B cell (primary cell): ENCODE measurements at regions not wholly inside any gene's neighbourhood (a gene's known extent, or its start where the extent isn't known, plus 50 kb on each side); places are given as distances from the start of the nearest gene placed in this dataset.

Experiments used
- ATAC-seq: fragments of 200-7000 bp; cut with Tn5 transposase; one replicate; pipeline ENCODE4 v1.10.0; 2021; ENCODE audit warnings: low read depth, mild to moderate bottlenecking, moderate number of reproducible peaks, moderate library complexity
- CTCF ChIA-PET: fragments of 350-600 bp; sonication (Branson Sonifier 250); formaldehyde crosslinking; loops from one replicate; lab custom pipeline; 2021; ENCODE audit warnings: antibody characterized with exemption, inconsistent platforms; lab: Charles Lee
- POLR2A ChIA-PET: fragments of 350-600 bp; sonication (Branson Sonifier 250); formaldehyde crosslinking; loops from one replicate; lab custom pipeline; 2021; ENCODE audit warnings: antibody characterized with exemption; lab: Charles Lee
- DNase-seq: peaks from one replicate; pipeline ENCODE4 v3.0.0; 2013
- H2AFZ ChIP-seq: 2 replicates; pipeline ENCODE4 v1.6.1; 2012; ENCODE audit warnings: mild to moderate bottlenecking, low read depth, low read length; ENCODE audit not compliant: insufficient read depth, poor library complexity, severe bottlenecking
- H3K27ac ChIP-seq, 2 donors: 1 replicate in 1 of 2; 2 replicates in 1 of 2; pipeline ENCODE4 v1.5.1; 2012 to 2013; ENCODE audit warnings: low read length in 2 of 2, mild to moderate bottlenecking in 2 of 2, moderate library complexity in 1 of 2
- H3K27me3 ChIP-seq, 4 experiments: fragments of 200-600 bp in 1 of 4; sonication (generic) in 1 of 4; replicated peaks in 1 of 4; 1 replicate in 2 of 4; 2 replicates in 2 of 4; pipeline versions ENCODE4 v1.6.1 to v1.7.0; 2013 to 2016; ENCODE audit warnings: low read length in 3 of 4, mild to moderate bottlenecking in 2 of 4, mixed read lengths in 1 of 4, moderate library complexity in 1 of 4; ENCODE audit not compliant: insufficient read depth in 4 of 4, control insufficient read depth in 3 of 4; ENCODE audit errors: control extremely low read depth in 1 of 4
- H3K36me3 ChIP-seq, 2 experiments: replicated peaks in 1 of 2; 1 replicate in 1 of 2; 2 replicates in 1 of 2; pipeline versions ENCODE4 v1.6.1 to v1.7.1; 2013; ENCODE audit warnings: low read length in 1 of 2; ENCODE audit not compliant: insufficient read depth in 2 of 2, control insufficient read depth in 1 of 2; ENCODE audit errors: control extremely low read depth in 1 of 2, extremely low read depth in 1 of 2
- H3K4me1 ChIP-seq, 2 donors: fragments of 200-600 bp in 1 of 2; sonication (generic) in 1 of 2; 1 replicate in 1 of 2; 2 replicates in 1 of 2; pipeline versions ENCODE4 v1.5.1 to v1.6.1; 2013 to 2017; ENCODE audit warnings: low read length in 2 of 2; ENCODE audit not compliant: control insufficient read depth in 2 of 2, insufficient read depth in 2 of 2
- H3K4me2 ChIP-seq: replicated peaks from 2 replicates; pipeline ENCODE3; 2012; ENCODE audit warnings: mild to moderate bottlenecking, low read depth, low read length; ENCODE audit not compliant: poor library complexity, severe bottlenecking
- H3K4me3 ChIP-seq, 5 experiments: fragments of 200-600 bp in 1 of 5; sonication (generic) in 1 of 5; 1 replicate in 3 of 5; 2 replicates in 2 of 5; pipeline versions ENCODE4 v1.5.1 to v1.7.0; 2011 to 2016; ENCODE audit warnings: low read length in 4 of 5, mild to moderate bottlenecking in 4 of 5, low read depth in 2 of 5, control low read depth in 1 of 5, moderate library complexity in 1 of 5; ENCODE audit not compliant: insufficient read depth in 1 of 5; ENCODE audit errors: control extremely low read depth in 1 of 5, extremely low read depth in 1 of 5
- H3K79me2 ChIP-seq: fragments of 200-600 bp; sonication (generic); one replicate; pipeline ENCODE4 v1.6.0; 2016; ENCODE audit warnings: low read length; ENCODE audit not compliant: control insufficient read depth, insufficient read depth
- H3K9ac ChIP-seq: fragments of 200-600 bp; sonication (generic); 2 replicates; pipeline ENCODE4 v1.6.1; 2017; ENCODE audit warnings: mild to moderate bottlenecking, low read length, moderate library complexity
- H3K9me3 ChIP-seq, 3 donors: one replicate each; pipeline versions ENCODE4 v1.6.1 to v1.7.1; 2013; ENCODE audit warnings: low read length in 2 of 3; ENCODE audit not compliant: control insufficient read depth in 2 of 3, insufficient read depth in 1 of 3; ENCODE audit errors: control extremely low read depth in 1 of 3
- H4K20me1 ChIP-seq: 2 replicates; pipeline ENCODE4 v1.6.0; 2012; ENCODE audit warnings: mild to moderate bottlenecking, low read length; ENCODE audit not compliant: insufficient read depth, control insufficient read depth, poor library complexity, severe bottlenecking
- H3K27ac Mint-ChIP-seq: one replicate; pipeline ENCODE4 v1.8.0; 2021; ENCODE audit warnings: mixed read lengths
- H3K27me3 Mint-ChIP-seq: one replicate; pipeline ENCODE4 v1.8.0; 2021; ENCODE audit warnings: mixed read lengths
- H3K4me1 Mint-ChIP-seq: one replicate; pipeline ENCODE4 v1.8.0; 2021; ENCODE audit warnings: mixed read lengths
- H3K4me3 Mint-ChIP-seq: one replicate; pipeline ENCODE4 v1.8.0; 2021; ENCODE audit warnings: mixed read lengths
- H3K9me3 Mint-ChIP-seq: one replicate; pipeline ENCODE4 v1.8.0; 2022; ENCODE audit warnings: mixed read lengths; ENCODE audit not compliant: insufficient read depth
- EZH2 ChIP-seq: IDR thresholded peaks from 2 replicates; pipeline ENCODE4 v1.6.1; 2012; ENCODE audit warnings: borderline replicate concordance, low read depth, mild to moderate bottlenecking, moderate library complexity, low read length; ENCODE audit not compliant: insufficient read depth, poor library complexity, severe bottlenecking
- WGBS: methylation state at CpG from one replicate; pipeline ENCODE4 v1.1.5; 2013; ENCODE audit warnings: missing lambda C conversion rate; ENCODE audit not compliant: insufficient coverage; 5-methylcytosine and 5-hydroxymethylcytosine counted together
- intact Hi-C: fragments of 100-400 bp; cut with micrococcal nuclease; formaldehyde crosslinking; loops from one replicate; pipeline ENCODE4 v1.10.0; 2022
- TF ChIP-seq, protein P1 (sequence below): fragments of 200-600 bp; IDR thresholded peaks from one replicate; pipeline ENCODE4 v1.8.0; 2022; ENCODE audit warnings: antibody characterized with exemption, mild to moderate bottlenecking

DNA sequence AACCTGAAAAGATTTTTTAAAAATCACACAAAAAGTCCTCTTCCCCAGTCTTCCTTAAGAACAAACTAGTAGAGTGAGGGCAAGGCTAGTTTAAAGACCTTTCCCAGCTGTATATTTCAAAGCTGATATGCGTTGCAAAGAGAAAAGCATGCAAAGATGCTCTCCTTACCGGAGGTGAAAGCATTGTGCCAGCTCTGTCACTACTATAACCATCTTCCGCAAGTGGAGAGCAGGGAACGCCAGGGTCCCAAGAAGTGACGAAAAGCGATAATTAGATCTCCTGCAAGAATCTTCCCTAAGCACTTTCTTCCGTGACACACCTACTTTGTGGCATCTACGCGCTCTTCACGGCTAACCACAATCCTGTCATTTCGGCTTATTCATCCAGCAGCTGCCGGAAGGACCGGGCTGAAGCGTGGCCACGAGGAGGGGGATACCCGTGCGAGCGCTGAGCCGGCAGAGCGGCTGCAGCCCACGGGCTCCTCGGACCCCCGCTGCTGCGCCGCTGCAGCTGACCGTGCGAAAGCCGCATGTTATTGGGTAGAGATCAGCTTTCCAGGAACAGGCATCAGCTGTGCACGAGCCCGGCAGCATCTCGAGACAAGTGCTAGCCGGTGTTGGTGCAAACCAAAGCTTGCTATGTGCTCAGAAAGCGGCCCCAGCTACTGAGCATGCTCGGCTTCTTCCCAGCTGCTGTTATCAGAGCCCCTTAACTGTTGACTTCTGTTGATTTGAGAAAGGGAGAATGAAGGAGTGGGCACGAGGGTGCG lies 57.2 kb upstream of the ARHGAP18 start:
- Mint-ChIP-seq H3K27me3 (peaks cover 59% of the 10 kb centered on the region), H3K4me3 (peak overlapping the region; percentile 79), H3K27ac (no peak overlapping the region), H3K4me1 (peaks cover 11% of the 10 kb centered on the region), H3K9me3 (no peaks in the 10 kb centered on the region)
- Histone ChIP-seq H3K27me3 (peaks cover 0 to 37% (median 32%) of the 10 kb centered on the region in 4 experiments), H3K36me3 (no peaks in the 10 kb centered on the region), H3K27ac (no peak overlapping the region), H3K79me2 (no peaks in the 10 kb centered on the region), H2AFZ (peak overlapping the region; percentile 72), H3K9me3 (no peaks in the 10 kb centered on the region), H4K20me1 (no peaks in the 10 kb centered on the region), H3K4me1 (peaks cover 10 to 11% of the 10 kb centered on the region in 2 donors), H3K9ac (peak overlapping the region; percentile 58), H3K4me2 (peak overlapping the region; percentile 84), H3K4me3 (peak overlapping the region; percentile 26 to 52 (median 44))
- TF ChIP-seq, protein P1, sequence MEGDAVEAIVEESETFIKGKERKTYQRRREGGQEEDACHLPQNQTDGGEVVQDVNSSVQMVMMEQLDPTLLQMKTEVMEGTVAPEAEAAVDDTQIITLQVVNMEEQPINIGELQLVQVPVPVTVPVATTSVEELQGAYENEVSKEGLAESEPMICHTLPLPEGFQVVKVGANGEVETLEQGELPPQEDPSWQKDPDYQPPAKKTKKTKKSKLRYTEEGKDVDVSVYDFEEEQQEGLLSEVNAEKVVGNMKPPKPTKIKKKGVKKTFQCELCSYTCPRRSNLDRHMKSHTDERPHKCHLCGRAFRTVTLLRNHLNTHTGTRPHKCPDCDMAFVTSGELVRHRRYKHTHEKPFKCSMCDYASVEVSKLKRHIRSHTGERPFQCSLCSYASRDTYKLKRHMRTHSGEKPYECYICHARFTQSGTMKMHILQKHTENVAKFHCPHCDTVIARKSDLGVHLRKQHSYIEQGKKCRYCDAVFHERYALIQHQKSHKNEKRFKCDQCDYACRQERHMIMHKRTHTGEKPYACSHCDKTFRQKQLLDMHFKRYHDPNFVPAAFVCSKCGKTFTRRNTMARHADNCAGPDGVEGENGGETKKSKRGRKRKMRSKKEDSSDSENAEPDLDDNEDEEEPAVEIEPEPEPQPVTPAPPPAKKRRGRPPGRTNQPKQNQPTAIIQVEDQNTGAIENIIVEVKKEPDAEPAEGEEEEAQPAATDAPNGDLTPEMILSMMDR, result no peak
- no peak for TF ChIP-seq EZH2
- WGBS, result under 1% methylated on average over 34 of the region's 36 CpGs
- CTCF ChIA-PET, result interaction anchor here (1.2 to 1.4 kb wide), 4 partner anchors 9 to 254 kb away, joined by 3 to 5 read pairs (median 4); no protein-coding TSS in a partner anchor
- peak; percentile 51 for DNase-seq
- intact Hi-C loops, result no loop called here
- peak; percentile 66 for ATAC-seq
- POLR2A ChIA-PET, result interaction anchor here (1.2 kb wide), 1 partner anchor 254 kb away, joined by 3 read pairs; no protein-coding TSS in a partner anchor
